H7 (cell line): ENCODE measurements at regions not wholly inside any gene's neighbourhood (a gene's known extent, or its start where the extent isn't known, plus 50 kb on each side); places are given as distances from the start of the nearest gene placed in this dataset.

ENCODE experiments used
- DNase-seq: peaks from one replicate; pipeline ENCODE4 v3.0.0; 2012
- H3K27me3 ChIP-seq: 2 replicates; pipeline ENCODE4 v1.6.0; 2011; ENCODE audit warnings: mild to moderate bottlenecking, low read length; ENCODE audit not compliant: control insufficient read depth, insufficient read depth
- H3K36me3 ChIP-seq: replicated peaks from 2 replicates; pipeline ENCODE4 v1.5.1; 2011; ENCODE audit warnings: low read length; ENCODE audit not compliant: control insufficient read depth, insufficient read depth
- H3K4me3 ChIP-seq: 2 replicates; pipeline ENCODE4 v1.5.1; 2011; ENCODE audit warnings: low read depth, mild to moderate bottlenecking, control low read depth, low read length, moderate library complexity; ENCODE audit not compliant: insufficient read depth

- DNase-seq: no peak
- no peak overlapping the region for H3K4me3 ChIP-seq
Observed at GRCh38 chr14:56952766-56953473, 142.6 kb upstream of the OTX2 start.

GRCh38 chr14:56949828-56950227 is 139.5 kb upstream of the OTX2 start:
- Histone ChIP-seq H3K4me3 (no peak overlapping the region), H3K36me3 (no peaks in the 10 kb centered on the region), H3K27me3 (no peaks in the 10 kb centered on the region)
- no peak for DNase-seq

More at GRCh38 chr14:56952766-56953473, 142.6 kb upstream of the OTX2 start:
- no peaks in the 10 kb centered on the region for H3K27me3 ChIP-seq
- H3K36me3 ChIP-seq: no peaks in the 10 kb centered on the region

- H3K36me3 ChIP-seq: no peaks in the 10 kb centered on the region
- no peaks in the 10 kb centered on the region for H3K27me3 ChIP-seq
- DNase-seq: no peak
- no peak overlapping the region for H3K4me3 ChIP-seq
Observed at GRCh38 chr14:56945291-56945690, 135.0 kb upstream of the OTX2 start.

- DNase-seq: no peak
- Histone ChIP-seq H3K36me3 (no peaks in the 10 kb centered on the region), H3K27me3 (no peaks in the 10 kb centered on the region)
Observed at GRCh38 chr14:56944397-56944796, 134.1 kb upstream of the OTX2 start.

GRCh38 chr14:56933446-56933845 is 123.2 kb upstream of the OTX2 start:
- Histone ChIP-seq H3K4me3 (no peak overlapping the region), H3K27me3 (no peaks in the 10 kb centered on the region), H3K36me3 (no peaks in the 10 kb centered on the region)
- DNase-seq: no peak

More at GRCh38 chr14:56944397-56944796, 134.1 kb upstream of the OTX2 start:
- H3K4me3 ChIP-seq: no peak overlapping the region

GRCh38 chr14:56918849-56919574 is 108.7 kb upstream of the OTX2 start:
- H3K27me3 ChIP-seq: peaks cover 5% of the 10 kb centered on the region; the same call in 1 of the 2 replicates
- no peak overlapping the region for H3K4me3 ChIP-seq
- no peaks in the 10 kb centered on the region for H3K36me3 ChIP-seq
- DNase-seq: peak; percentile 22

- Histone ChIP-seq H3K27me3 (no peaks in the 10 kb centered on the region), H3K36me3 (no peaks in the 10 kb centered on the region), H3K4me3 (no peak overlapping the region)
- no peak for DNase-seq
Observed at GRCh38 chr14:56905282-56905681, 95.0 kb upstream of the OTX2 start.

GRCh38 chr14:56903304-56903969 is 93.2 kb upstream of the OTX2 start:
- no peak for DNase-seq
- no peaks in the 10 kb centered on the region for H3K36me3 ChIP-seq
- no peaks in the 10 kb centered on the region for H3K27me3 ChIP-seq
- no peak overlapping the region for H3K4me3 ChIP-seq

- no peak for DNase-seq
- Histone ChIP-seq H3K27me3 (no peaks in the 10 kb centered on the region; the same call in 1 of the 2 replicates), H3K4me3 (no peak overlapping the region), H3K36me3 (no peaks in the 10 kb centered on the region)
Observed at GRCh38 chr14:56902385-56902784, 92.1 kb upstream of the OTX2 start.

- H3K36me3 ChIP-seq: no peaks in the 10 kb centered on the region
- no peak for DNase-seq
- H3K27me3 ChIP-seq: peaks cover 8% of the 10 kb centered on the region
- H3K4me3 ChIP-seq: no peak overlapping the region
Observed at GRCh38 chr14:56900726-56901125, 90.4 kb upstream of the OTX2 start.

- no peak overlapping the region for H3K4me3 ChIP-seq
- no peak for DNase-seq
- H3K36me3 ChIP-seq: no peaks in the 10 kb centered on the region
- H3K27me3 ChIP-seq: peaks cover 16% of the 10 kb centered on the region
Observed at GRCh38 chr14:56899829-56900228, 89.5 kb upstream of the OTX2 start.

- H3K27me3 ChIP-seq: peaks cover 39% of the 10 kb centered on the region
- no peak for DNase-seq
- no peaks in the 10 kb centered on the region for H3K36me3 ChIP-seq
- H3K4me3 ChIP-seq: no peak overlapping the region
Observed at GRCh38 chr14:56896922-56897321, 86.6 kb upstream of the OTX2 start.

GRCh38 chr14:56896231-56896630 is 86.0 kb upstream of the OTX2 start:
- DNase-seq: no peak
- Histone ChIP-seq H3K4me3 (no peak overlapping the region), H3K36me3 (no peaks in the 10 kb centered on the region), H3K27me3 (peaks cover 46% of the 10 kb centered on the region)

- Histone ChIP-seq H3K4me3 (no peak overlapping the region), H3K27me3 (peaks cover 51% of the 10 kb centered on the region), H3K36me3 (no peaks in the 10 kb centered on the region)
- no peak for DNase-seq
Observed at GRCh38 chr14:56895154-56895553, 84.9 kb upstream of the OTX2 start.

- H3K27me3 ChIP-seq: peaks cover 55% of the 10 kb centered on the region
- H3K36me3 ChIP-seq: no peaks in the 10 kb centered on the region
- H3K4me3 ChIP-seq: no peak overlapping the region
- DNase-seq: no peak
Observed at GRCh38 chr14:56894591-56894991, 84.3 kb upstream of the OTX2 start.
